Central memory CD4-positive, alpha-beta T cell (primary cell): ENCODE measurements at regions not wholly inside any gene's neighbourhood (a gene's known extent, or its start where the extent isn't known, plus 50 kb on each side); places are given as distances from the start of the nearest gene placed in this dataset.

Source experiments
- DNase-seq: peaks from one replicate; pipeline ENCODE4 v3.0.0; 2022

DNA sequence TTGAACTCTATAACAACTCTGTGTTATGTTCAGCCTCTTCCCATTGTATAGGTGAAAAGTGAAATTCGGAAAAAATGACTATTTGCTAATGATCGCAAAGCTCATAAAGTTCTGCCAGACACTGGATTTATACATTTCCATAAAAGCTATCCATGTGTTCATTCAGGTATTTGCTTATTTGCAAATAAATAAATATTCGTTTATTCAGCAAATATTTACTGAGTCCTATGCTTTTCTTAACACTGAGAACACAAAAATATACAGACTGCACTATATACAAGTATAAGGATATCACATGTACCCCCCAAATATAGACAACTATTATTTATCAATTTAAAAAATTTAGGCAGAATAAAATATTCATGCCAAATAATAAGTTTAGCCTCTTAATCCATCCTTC is 63.2 kb upstream of the ATP8B1 start:
- DNase-seq = no peak

DNA sequence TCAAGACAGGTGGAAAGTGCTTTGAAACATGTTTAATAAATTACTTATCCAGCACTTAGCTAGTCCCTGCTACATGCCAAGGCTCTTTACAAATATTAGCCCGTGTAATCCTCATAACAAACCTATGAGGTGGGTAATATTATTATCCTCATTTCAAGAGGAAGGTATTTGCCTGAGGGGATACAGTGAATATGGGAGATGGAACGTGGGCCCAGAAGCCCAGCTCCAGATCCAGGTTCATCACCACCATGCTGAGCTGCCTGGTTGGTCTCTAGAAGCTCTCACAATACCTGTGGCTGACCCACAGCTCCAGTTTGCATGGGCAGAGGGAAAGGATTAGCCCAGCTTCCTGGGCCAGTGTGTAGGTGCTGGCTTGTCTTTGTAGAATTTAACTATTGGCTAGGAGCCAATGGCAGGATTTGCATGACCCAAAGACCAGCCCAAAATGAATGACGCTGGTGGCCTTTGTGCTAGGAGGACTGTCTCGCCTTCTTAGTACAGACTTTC is 61.6 kb upstream of the ATP8B1 start:
- DNase-seq = no peak

DNA sequence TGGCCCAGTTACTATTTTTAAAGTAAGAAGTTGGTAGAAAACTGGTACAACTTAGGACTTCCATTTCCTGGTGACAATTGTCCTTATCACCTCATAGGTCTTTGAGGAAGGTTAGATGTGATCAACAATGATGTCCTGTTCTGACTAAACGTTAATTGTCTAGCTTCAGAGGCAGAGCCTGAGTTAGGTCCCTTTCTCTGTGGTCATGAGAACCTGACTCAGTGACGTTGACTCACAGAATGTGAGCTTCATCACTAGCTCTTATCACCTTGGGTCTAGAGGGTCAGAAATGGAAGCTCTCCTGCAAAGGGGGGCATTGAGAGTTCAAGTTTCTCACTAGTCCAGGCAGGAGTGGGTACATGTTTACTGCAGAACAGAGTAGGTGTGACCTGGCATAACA is 60.6 kb upstream of the ATP8B1 start:
- DNase-seq = no peak

DNA sequence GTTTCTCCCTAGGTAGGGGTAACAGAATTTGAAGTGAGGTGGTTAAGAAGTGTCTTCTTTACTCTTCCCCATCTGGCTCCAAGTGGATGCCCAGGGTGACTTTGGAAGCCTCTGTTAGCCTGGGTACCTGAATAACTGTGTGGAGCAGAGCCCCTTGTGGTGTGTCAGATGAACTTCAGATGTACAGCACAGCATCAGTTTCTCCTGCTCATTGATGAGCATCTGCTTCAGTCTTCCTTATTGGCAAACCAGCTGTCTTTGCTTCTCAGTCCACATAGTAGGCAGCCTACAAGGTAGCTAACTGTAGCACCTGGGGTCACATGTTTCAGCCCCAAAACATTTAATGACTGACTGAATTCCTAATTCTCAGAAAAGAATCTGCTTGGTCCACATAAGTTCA is 56.2 kb upstream of the ATP8B1 start:
- DNase-seq = no peak

DNA sequence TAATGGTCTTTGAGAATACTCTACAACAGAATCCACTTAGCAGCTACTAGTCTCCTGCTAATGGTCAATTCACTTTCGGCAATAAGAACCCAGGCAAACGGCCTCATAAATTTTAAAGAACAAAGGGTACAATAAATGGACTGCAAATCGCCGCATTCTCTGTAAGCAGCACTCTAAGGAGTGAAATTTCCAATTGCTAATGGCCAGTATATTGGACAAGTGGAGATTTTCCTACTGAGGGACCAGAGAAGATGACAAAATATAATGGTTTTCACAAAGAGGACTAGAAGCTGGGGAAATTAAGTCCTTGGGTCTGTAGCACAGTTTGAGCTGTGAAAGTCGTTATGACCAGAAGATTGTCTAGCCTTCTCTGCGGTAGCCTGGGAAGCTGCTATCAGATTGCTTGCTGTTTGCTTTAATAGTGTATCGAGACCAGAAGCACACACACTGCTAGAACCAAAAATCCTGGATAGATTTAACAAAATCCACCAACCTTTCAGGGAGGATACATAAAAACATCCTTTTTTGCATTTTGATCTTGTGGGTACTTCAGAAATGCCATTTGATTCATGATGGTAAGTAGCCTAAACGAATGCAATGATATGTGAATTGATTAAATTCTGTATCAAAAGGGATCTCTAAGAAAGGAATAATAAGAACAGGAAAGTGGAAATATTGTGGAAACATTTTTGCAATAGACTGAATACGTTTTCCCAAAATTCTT is 53.6 kb upstream of the ATP8B1 start:
- DNase-seq = no peak

- DNase-seq = no peak
Measured at GRCh38 chr18:57856128-57856527, 53.0 kb upstream of the ATP8B1 start.

DNA sequence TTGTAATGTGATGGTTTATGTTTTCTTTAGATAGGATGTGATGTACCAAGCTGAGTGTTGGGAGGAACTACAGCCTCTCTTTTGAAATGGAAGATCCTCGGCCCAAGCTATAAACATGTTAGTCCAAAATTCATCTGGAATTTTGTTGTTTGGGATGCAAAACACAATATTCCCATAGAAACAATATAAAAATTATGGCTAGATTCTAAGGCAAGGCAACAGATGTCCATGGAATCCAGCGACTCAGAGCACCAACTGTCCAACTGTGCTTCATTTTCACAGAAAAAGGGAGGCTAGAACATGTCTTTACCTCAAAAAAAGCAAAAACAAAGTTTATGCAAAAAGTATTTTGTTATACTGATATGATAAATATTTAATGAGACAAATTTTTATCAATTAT is 52.4 kb upstream of the ATP8B1 start:
- DNase-seq = no peak

DNA sequence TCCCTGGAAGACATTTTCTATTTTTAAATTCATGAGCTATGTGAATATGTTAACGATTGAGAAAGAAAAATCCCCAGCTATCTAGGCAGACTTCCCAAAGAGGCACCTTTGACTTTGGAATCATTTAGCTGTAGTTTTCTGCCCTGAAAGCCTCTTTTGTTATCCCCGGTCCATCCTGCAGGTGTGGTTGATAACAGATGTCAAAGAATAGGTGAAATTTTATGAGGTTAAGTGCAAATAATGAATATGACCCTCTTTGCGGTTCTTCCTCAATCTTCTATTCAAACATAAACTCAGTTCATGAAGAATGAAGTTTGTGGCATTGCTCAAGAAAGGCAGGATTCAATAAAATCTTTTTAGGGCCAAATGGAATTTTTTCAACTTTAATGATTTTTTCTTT is 51.6 kb upstream of the ATP8B1 start:
- DNase-seq = no peak

DNA sequence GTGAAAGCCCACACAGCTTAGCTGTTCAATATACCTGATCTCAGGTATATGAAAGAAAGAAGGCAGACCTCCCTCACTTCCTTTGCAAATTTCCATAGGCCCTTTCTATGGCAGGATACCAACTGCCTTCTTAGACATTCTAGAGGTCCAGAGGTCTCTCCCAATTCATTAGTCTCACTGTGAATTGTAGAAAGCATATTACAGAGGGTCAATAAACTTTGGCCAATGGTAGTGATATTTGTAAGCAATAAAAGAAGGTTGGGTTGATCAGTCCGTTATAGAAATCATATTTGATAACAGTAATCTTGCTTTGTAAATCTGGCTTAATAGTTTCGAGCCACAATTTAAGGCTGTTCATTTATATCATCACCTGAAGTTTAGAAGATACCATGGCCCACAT is 50.7 kb upstream of the ATP8B1 start:
- DNase-seq = no peak

DNA sequence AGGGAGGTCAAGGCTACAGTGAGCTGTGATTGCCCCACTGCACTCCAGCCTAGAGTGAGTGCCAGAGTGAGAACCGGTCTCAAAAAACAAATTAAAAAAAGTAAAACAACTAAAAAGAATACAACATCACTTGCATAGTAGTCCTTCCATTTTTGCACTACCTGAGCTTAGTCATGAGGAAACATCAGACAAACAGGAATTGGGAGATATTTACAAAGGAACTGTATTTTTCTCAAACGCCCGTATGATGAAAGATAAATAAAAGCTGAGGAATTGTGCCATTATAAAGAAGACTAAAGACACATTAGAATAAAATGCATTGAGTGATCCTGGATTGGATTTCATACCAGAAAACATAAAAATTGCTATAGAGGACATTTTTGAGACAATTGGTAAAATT is 50.0 kb upstream of the ATP8B1 start:
- no peak for DNase-seq
